ENCODE measurements at regions not wholly inside any gene's neighbourhood (a gene's known extent, or its start where the extent isn't known, plus 50 kb on each side); places are given as distances from the start of the nearest gene placed in this dataset.

DNA sequence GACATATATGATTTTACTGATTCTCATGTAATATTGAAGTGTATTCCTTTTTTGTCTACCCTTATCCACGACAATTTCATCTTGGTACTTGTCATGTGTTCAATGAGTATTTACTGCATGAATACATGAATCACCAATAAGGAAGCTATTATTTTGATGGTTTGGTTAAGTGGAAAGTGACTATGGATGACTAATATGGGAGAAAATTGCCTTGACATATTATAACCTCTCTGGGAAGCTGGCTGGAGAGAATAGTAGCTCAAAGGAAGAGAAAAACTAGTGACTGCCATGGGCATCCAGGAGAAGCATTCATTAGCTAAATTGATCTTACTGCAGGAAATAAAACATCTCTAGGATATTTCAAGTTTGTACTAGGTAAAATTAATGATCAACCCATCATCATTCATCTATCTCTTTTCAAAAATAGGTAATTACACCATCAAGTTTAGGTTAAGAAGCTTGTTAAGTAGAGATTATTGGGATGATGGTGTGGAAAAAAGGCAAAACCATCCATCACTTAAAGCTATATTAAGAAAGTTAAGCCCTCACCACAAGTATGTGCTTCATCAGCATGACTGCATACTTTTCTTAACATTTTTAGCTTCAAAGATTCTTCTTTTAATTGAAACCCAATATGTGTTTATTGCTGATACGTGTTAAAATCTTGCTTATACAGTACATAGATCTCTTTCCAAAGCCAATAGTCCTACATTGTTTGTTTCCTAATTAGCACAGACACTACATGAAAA, 455.2 kb upstream of the ARPP21 start:
- TF ChIP-seq CTCF (conservative IDR thresholded peaks at IDR 0.05) (no peak), EZH2 (IDR thresholded peaks at IDR 0.05; ENCODE audit: low read depth) (no peak)
